BE2C (cell line): ENCODE measurements at regions not wholly inside any gene's neighbourhood (a gene's known extent, or its start where the extent isn't known, plus 50 kb on each side); places are given as distances from the start of the nearest gene placed in this dataset.

ENCODE experiments used
- DNase-seq: peaks from one replicate; pipeline ENCODE4 v3.0.0-alpha.2; 2020
- H3K27me3 ChIP-seq: fragments of 250-450 bp; sonication (Bioruptor Pico); 2 replicates; pipeline ENCODE4 v1.5.1; 2020; ENCODE audit warnings: mild to moderate bottlenecking
- H3K36me3 ChIP-seq: fragments of 250-450 bp; sonication (Bioruptor Pico); 2 replicates; pipeline ENCODE4 v1.5.1; 2020; ENCODE audit warnings: mild to moderate bottlenecking
- H3K4me1 ChIP-seq: fragments of 250-450 bp; sonication (Bioruptor Pico); 2 replicates; pipeline ENCODE4 v1.5.1; 2020
- H3K4me3 ChIP-seq: 2 replicates; pipeline ENCODE4 v1.5.1; 2011; ENCODE audit warnings: low read depth, low read length
- H3K9me3 ChIP-seq: fragments of 250-450 bp; sonication (Bioruptor Pico); 2 replicates; pipeline ENCODE4 v1.5.1; 2020
- CTCF ChIP-seq: IDR thresholded peaks from 2 replicates; pipeline ENCODE4 v1.5.1; 2012; ENCODE audit warnings: mild to moderate bottlenecking, low read depth, low read length

GRCh38 chr12:33653362-33653761 is 213.7 kb upstream of the SYT10 start:
- H3K27me3 ChIP-seq, result no peaks in the 10 kb centered on the region
- no peaks in the 10 kb centered on the region for H3K9me3 ChIP-seq
- H3K4me3 ChIP-seq, result no peak overlapping the region
- no peak for DNase-seq
- no peaks in the 10 kb centered on the region for H3K4me1 ChIP-seq
- TF ChIP-seq CTCF, result no peak
- no peaks in the 10 kb centered on the region for H3K36me3 ChIP-seq

GRCh38 chr12:33654313-33654712 is 214.7 kb upstream of the SYT10 start:
- DNase-seq, result no peak
- H3K27me3 ChIP-seq, result no peaks in the 10 kb centered on the region
- no peaks in the 10 kb centered on the region for H3K4me1 ChIP-seq
- no peaks in the 10 kb centered on the region for H3K9me3 ChIP-seq
- H3K36me3 ChIP-seq, result no peaks in the 10 kb centered on the region
- H3K4me3 ChIP-seq, result no peak overlapping the region
- TF ChIP-seq CTCF, result no peak

GRCh38 chr12:33663000-33663654 is 223.5 kb upstream of the SYT10 start:
- Histone ChIP-seq H3K9me3 (no peaks in the 10 kb centered on the region), H3K36me3 (no peaks in the 10 kb centered on the region), H3K4me3 (no peak overlapping the region), H3K4me1 (no peaks in the 10 kb centered on the region), H3K27me3 (no peaks in the 10 kb centered on the region)
- no peak for DNase-seq
- TF ChIP-seq CTCF, result no peak

- Histone ChIP-seq H3K27me3 (no peaks in the 10 kb centered on the region), H3K4me1 (no peaks in the 10 kb centered on the region), H3K36me3 (no peaks in the 10 kb centered on the region)
Observed at GRCh38 chr12:33669349-33669748, 229.7 kb upstream of the SYT10 start.

GRCh38 chr12:33670284-33670683 is 230.7 kb upstream of the SYT10 start:
- H3K4me1 ChIP-seq, result no peaks in the 10 kb centered on the region
- TF ChIP-seq CTCF, result no peak
- no peak for DNase-seq
- no peaks in the 10 kb centered on the region for H3K9me3 ChIP-seq
- no peak overlapping the region for H3K4me3 ChIP-seq
- H3K36me3 ChIP-seq, result no peaks in the 10 kb centered on the region
- H3K27me3 ChIP-seq, result no peaks in the 10 kb centered on the region

More at GRCh38 chr12:33669349-33669748, 229.7 kb upstream of the SYT10 start:
- no peak for TF ChIP-seq CTCF
- DNase-seq, result no peak
- Histone ChIP-seq H3K9me3 (no peaks in the 10 kb centered on the region), H3K4me3 (no peak overlapping the region)

- no peaks in the 10 kb centered on the region for H3K36me3 ChIP-seq
- no peak for DNase-seq
- no peaks in the 10 kb centered on the region for H3K9me3 ChIP-seq
- H3K27me3 ChIP-seq, result no peaks in the 10 kb centered on the region
- H3K4me1 ChIP-seq, result no peaks in the 10 kb centered on the region
- no peak overlapping the region for H3K4me3 ChIP-seq
- TF ChIP-seq CTCF, result no peak
Observed at GRCh38 chr12:33671676-33672075, 232.1 kb upstream of the SYT10 start.
